ENCODE measurements at regions not wholly inside any gene's neighbourhood (a gene's known extent, or its start where the extent isn't known, plus 50 kb on each side); places are given as distances from the start of the nearest gene placed in this dataset.

DNA sequence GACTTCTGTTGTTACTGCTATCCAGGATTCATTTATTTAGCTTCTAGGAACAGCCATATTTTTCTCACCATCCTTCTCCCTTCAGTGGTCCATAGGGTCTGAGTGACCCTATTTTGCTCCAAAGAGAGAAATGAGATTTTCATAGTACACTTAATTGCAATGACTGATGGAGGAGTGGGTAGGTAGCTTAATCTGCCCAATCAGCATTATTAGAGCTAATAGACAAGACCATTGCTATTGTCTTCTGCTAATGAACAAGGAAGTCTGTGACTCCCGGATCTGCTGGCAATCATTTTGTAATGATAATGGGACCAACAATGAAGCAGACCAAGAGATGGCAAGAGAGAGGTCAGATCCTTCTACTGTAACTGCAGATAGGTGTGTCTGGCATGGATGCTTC lies 271.4 kb upstream of the SLC7A11 start:
- TF ChIP-seq ZNF274 (IDR thresholded peaks at IDR 0.05; ENCODE audit: low read depth, low read length) (no peak), YY1 (IDR thresholded peaks at IDR 0.05; ENCODE audit: insufficient read depth, insufficient read length) (no peak)
